ENCODE measurements at regions not wholly inside any gene's neighbourhood (a gene's known extent, or its start where the extent isn't known, plus 50 kb on each side); places are given as distances from the start of the nearest gene placed in this dataset.

- no peak for TF ChIP-seq EZH2 (IDR thresholded peaks at IDR 0.05; ENCODE audit: borderline replicate concordance, insufficient read depth, low read depth, low read length, poor library complexity, severe bottlenecking)
- TF ChIP-seq, protein P1, sequence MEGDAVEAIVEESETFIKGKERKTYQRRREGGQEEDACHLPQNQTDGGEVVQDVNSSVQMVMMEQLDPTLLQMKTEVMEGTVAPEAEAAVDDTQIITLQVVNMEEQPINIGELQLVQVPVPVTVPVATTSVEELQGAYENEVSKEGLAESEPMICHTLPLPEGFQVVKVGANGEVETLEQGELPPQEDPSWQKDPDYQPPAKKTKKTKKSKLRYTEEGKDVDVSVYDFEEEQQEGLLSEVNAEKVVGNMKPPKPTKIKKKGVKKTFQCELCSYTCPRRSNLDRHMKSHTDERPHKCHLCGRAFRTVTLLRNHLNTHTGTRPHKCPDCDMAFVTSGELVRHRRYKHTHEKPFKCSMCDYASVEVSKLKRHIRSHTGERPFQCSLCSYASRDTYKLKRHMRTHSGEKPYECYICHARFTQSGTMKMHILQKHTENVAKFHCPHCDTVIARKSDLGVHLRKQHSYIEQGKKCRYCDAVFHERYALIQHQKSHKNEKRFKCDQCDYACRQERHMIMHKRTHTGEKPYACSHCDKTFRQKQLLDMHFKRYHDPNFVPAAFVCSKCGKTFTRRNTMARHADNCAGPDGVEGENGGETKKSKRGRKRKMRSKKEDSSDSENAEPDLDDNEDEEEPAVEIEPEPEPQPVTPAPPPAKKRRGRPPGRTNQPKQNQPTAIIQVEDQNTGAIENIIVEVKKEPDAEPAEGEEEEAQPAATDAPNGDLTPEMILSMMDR (IDR thresholded peaks at IDR 0.05): no peak
- Mint-ChIP-seq H3K27ac (no peak overlapping the region), H3K9me3 (ENCODE audit: insufficient read depth) (no peaks in the 10 kb centered on the region), H3K4me1 (no peaks in the 10 kb centered on the region), H3K27me3 (peaks cover 3% of the 10 kb centered on the region), H3K4me3 (no peak overlapping the region)
- H3K9me3 ChIP-seq (ENCODE audit: control extremely low read depth in 1 of 3, control insufficient read depth in 2 of 3, insufficient read depth in 1 of 3, low read length in 2 of 3): no peaks in the 10 kb centered on the region
- H2AFZ ChIP-seq (ENCODE audit: insufficient read depth, low read depth, low read length, poor library complexity, severe bottlenecking): no peak overlapping the region
- no peak overlapping the region for H3K4me2 ChIP-seq (replicated peaks; ENCODE audit: low read depth, low read length, poor library complexity, severe bottlenecking)
- H4K20me1 ChIP-seq (ENCODE audit: control insufficient read depth, insufficient read depth, low read length, poor library complexity, severe bottlenecking): no peaks in the 10 kb centered on the region
- H3K4me3 ChIP-seq (ENCODE audit: control extremely low read depth in 1 of 5, extremely low read depth in 1 of 5, insufficient read depth in 1 of 5, low read depth in 2 of 5, low read length in 4 of 5): no peak overlapping the region
- WGBS (ENCODE audit: insufficient coverage): no CpG with 5 or more reads among the region's 2 CpGs
- H3K9ac ChIP-seq (ENCODE audit: low read length): no peak overlapping the region
- H3K27ac ChIP-seq (ENCODE audit: low read length in 2 of 2): no peak overlapping the region
- H3K4me1 ChIP-seq (ENCODE audit: control insufficient read depth in 2 of 2, insufficient read depth in 2 of 2, low read length in 2 of 2): no peaks in the 10 kb centered on the region
- H3K36me3 ChIP-seq (replicated peaks in 1 of 2; ENCODE audit: control extremely low read depth in 1 of 2, control insufficient read depth in 1 of 2, extremely low read depth in 1 of 2, insufficient read depth in 2 of 2, low read length in 1 of 2): no peaks in the 10 kb centered on the region
- ChIA-PET POLR2A (no interaction called here), CTCF (no interaction called here)
- no peaks in the 10 kb centered on the region for H3K79me2 ChIP-seq (ENCODE audit: control insufficient read depth, insufficient read depth, low read length)
- DNase-seq: no peak
- no peaks in the 10 kb centered on the region for H3K27me3 ChIP-seq (replicated peaks in 1 of 4; ENCODE audit: control extremely low read depth in 1 of 4, control insufficient read depth in 3 of 4, insufficient read depth in 4 of 4, low read length in 3 of 4)
- no peak for ATAC-seq (ENCODE audit: low read depth)
- intact Hi-C loops (cut with micrococcal nuclease): no loop called here
Observed at GRCh38 chr10:90193240-90193985, 492.0 kb downstream of the KIF20B start.

DNA sequence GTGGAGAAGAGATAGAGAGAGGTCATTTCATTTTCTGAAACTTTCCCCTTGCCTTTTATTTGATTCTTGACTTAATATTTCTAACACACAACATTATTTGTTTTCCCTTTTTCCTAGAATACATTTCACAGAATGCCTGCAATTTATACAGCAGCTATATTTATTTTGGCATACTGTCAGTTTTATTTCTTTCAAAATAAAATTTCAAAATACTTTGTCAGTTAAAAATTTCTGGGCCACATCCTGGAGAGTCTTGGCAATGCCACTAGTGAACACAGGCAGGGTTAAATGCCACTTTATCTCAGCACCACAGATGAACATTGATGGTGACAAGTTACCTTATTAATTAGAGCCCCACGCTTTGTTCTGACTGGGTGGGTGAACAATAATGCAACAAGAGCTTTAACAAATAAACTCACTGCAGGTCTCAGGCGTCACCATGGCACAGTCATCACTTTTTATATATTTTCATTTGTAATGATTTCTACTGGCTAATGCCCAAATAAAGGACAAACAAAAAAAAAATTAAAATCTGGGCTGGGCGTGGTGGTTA lies 494.0 kb downstream of the KIF20B start:
- Histone ChIP-seq H3K9me3 (ENCODE audit: control extremely low read depth in 1 of 3, control insufficient read depth in 2 of 3, insufficient read depth in 1 of 3, low read length in 2 of 3) (no peaks in the 10 kb centered on the region), H4K20me1 (ENCODE audit: control insufficient read depth, insufficient read depth, low read length, poor library complexity, severe bottlenecking) (no peaks in the 10 kb centered on the region), H3K27me3 (replicated peaks in 1 of 4; ENCODE audit: control extremely low read depth in 1 of 4, control insufficient read depth in 3 of 4, insufficient read depth in 4 of 4, low read length in 3 of 4) (no peaks in the 10 kb centered on the region), H3K4me1 (ENCODE audit: control insufficient read depth in 2 of 2, insufficient read depth in 2 of 2, low read length in 2 of 2) (no peaks in the 10 kb centered on the region), H3K4me3 (ENCODE audit: control extremely low read depth in 1 of 5, extremely low read depth in 1 of 5, insufficient read depth in 1 of 5, low read depth in 2 of 5, low read length in 4 of 5) (no peak overlapping the region), H3K79me2 (ENCODE audit: control insufficient read depth, insufficient read depth, low read length) (no peaks in the 10 kb centered on the region), H3K9ac (ENCODE audit: low read length) (no peak overlapping the region), H3K4me2 (replicated peaks; ENCODE audit: low read depth, low read length, poor library complexity, severe bottlenecking) (no peak overlapping the region), H3K27ac (ENCODE audit: low read length in 2 of 2) (no peak overlapping the region), H2AFZ (ENCODE audit: insufficient read depth, low read depth, low read length, poor library complexity, severe bottlenecking) (no peak overlapping the region), H3K36me3 (replicated peaks in 1 of 2; ENCODE audit: control extremely low read depth in 1 of 2, control insufficient read depth in 1 of 2, extremely low read depth in 1 of 2, insufficient read depth in 2 of 2, low read length in 1 of 2) (no peaks in the 10 kb centered on the region)
- ATAC-seq (ENCODE audit: low read depth) (no peak), DNase-seq (no peak)
- CTCF ChIA-PET: no interaction called here
- Mint-ChIP-seq H3K9me3 (ENCODE audit: insufficient read depth) (no peaks in the 10 kb centered on the region), H3K4me3 (no peak overlapping the region), H3K27me3 (peaks cover 3% of the 10 kb centered on the region), H3K4me1 (no peaks in the 10 kb centered on the region), H3K27ac (no peak overlapping the region)
- TF ChIP-seq, protein P1 (IDR thresholded peaks at IDR 0.05): no peak
- no peak for TF ChIP-seq EZH2 (IDR thresholded peaks at IDR 0.05; ENCODE audit: borderline replicate concordance, insufficient read depth, low read depth, low read length, poor library complexity, severe bottlenecking)
- intact Hi-C loops (cut with micrococcal nuclease): no loop called here
- no CpG with 5 or more reads among the region's 3 CpGs for WGBS (ENCODE audit: insufficient coverage)
- POLR2A ChIA-PET: no interaction called here

Data from B cell (primary cell).